HepG2 (cell line): ENCODE measurements at regions not wholly inside any gene's neighbourhood (a gene's known extent, or its start where the extent isn't known, plus 50 kb on each side); places are given as distances from the start of the nearest gene placed in this dataset.

Experiments
- ATAC-seq: fragments of 200-7000 bp; cut with Tn5 transposase; 3 replicates; pipeline ENCODE4 v1.9.1; 2020; ENCODE audit warnings: mild to moderate bottlenecking, moderate library complexity
- BruUV-seq: library from RNA; stranded (reverse); fragments of 400-500 nt; replicated peaks from 2 replicates; lab custom pipeline; 2021; lab: Mats Ljungman, UMichigan
- CTCF ChIA-PET: fragments of 300-600 bp; formaldehyde crosslinking; extraction: SDS; loops from one replicate; lab custom pipeline; 2021; ENCODE audit warnings: low total read pairs, inconsistent platforms, low intra/inter-chr PET ratio; lab: Yijun Ruan, JAX
- POLR2A ChIA-PET: fragments of 350-600 bp; sonication (Branson Sonifier 250); formaldehyde crosslinking; loops from one replicate; lab custom pipeline; 2020; ENCODE audit warnings: antibody characterized with exemption, inconsistent platforms; lab: Yijun Ruan, JAX
- DNase-seq: peaks from one replicate; pipeline ENCODE4 v3.0.0-alpha.2; 2015; ENCODE audit warnings: low spot score
- FAIRE-seq: peaks from 3 replicates; lab custom pipeline; 2011; peaks lifted over from hg19 to GRCh38; lab: Jason Lieb, UNC
- H2AFZ ChIP-seq: one replicate; pipeline ENCODE4 v1.6.1; 2011; ENCODE audit warnings: low read length, inconsistent platforms
- H3K27ac ChIP-seq: fragments of 300-600 bp; 3 replicates; pipeline ENCODE4 v1.8.0; 2011; ENCODE audit warnings: mixed run types, mild to moderate bottlenecking, mixed read lengths, low read length, inconsistent platforms; ENCODE audit not compliant: insufficient read depth; ENCODE audit errors: extremely low read length
- H3K27me3 ChIP-seq, 2 experiments: fragments of 200-600 bp in 1 of 2; 2 replicates in 1 of 2; 3 replicates in 1 of 2; pipeline versions ENCODE4 v1.6.0 to v1.8.0; 2011; ENCODE audit warnings: low read length in 2 of 2, mild to moderate bottlenecking in 2 of 2, moderate library complexity in 2 of 2, inconsistent platforms in 1 of 2; ENCODE audit not compliant: insufficient read depth in 2 of 2, control insufficient read depth in 1 of 2
- H3K36me3 ChIP-seq, 2 experiments: fragments of 200-600 bp in 1 of 2; replicated peaks in 1 of 2; 2 replicates in 1 of 2; 3 replicates in 1 of 2; pipeline versions ENCODE4 v1.5.1 to v1.8.0; 2011; ENCODE audit warnings: low read length in 2 of 2, inconsistent platforms in 1 of 2; ENCODE audit not compliant: insufficient read depth in 2 of 2, control insufficient read depth in 1 of 2
- H3K4me1 ChIP-seq: 2 replicates; pipeline ENCODE4 v1.5.1; 2012; ENCODE audit warnings: low read length, inconsistent platforms; ENCODE audit not compliant: insufficient read depth
- H3K4me2 ChIP-seq: 2 replicates; pipeline ENCODE4 v1.6.0; 2011; ENCODE audit warnings: low read depth, low read length, inconsistent platforms
- H3K4me3 ChIP-seq, 3 experiments: fragments of 200-600 bp in 1 of 3; sonication (generic), shearing (Covaris generic) in 1 of 3; replicated peaks in 1 of 3; 2 replicates each; pipeline ENCODE4 v1.5.1; 2011 to 2016; ENCODE audit warnings: low read length in 3 of 3, inconsistent platforms in 2 of 3, low read depth in 2 of 3, mild to moderate bottlenecking in 2 of 3, control low read depth in 1 of 3, mixed read lengths in 1 of 3; ENCODE audit not compliant: insufficient read depth in 1 of 3
- H3K79me2 ChIP-seq: one replicate; pipeline ENCODE4 v1.6.1; 2011; ENCODE audit warnings: low read length, inconsistent platforms; ENCODE audit not compliant: insufficient read depth
- H3K9ac ChIP-seq: 2 replicates; pipeline ENCODE4 v1.6.0; 2011; ENCODE audit warnings: mild to moderate bottlenecking, low read depth, low read length, inconsistent platforms; ENCODE audit not compliant: insufficient read depth
- H3K9me3 ChIP-seq: 2 replicates; pipeline ENCODE4 v1.5.1; 2012; ENCODE audit warnings: mild to moderate bottlenecking, low read length
- H4K20me1 ChIP-seq: 2 replicates; pipeline ENCODE4 v1.6.0; 2011; ENCODE audit warnings: inconsistent platforms, mild to moderate bottlenecking, low read length, moderate library complexity; ENCODE audit not compliant: insufficient read depth
- RBFOX2 ChIP-seq: fragments of 200-400 bp; formaldehyde crosslinking; IDR thresholded peaks from 2 replicates; pipeline ENCODE4 v1.6.1; 2017; ENCODE audit warnings: low read depth, mild to moderate bottlenecking, low read length
- ZBTB33 ChIP-seq: sonication (generic); formaldehyde crosslinking; IDR thresholded peaks from 2 replicates; pipeline ENCODE4 v1.4.0; 2020; ENCODE audit warnings: missing genetic modification reagents
- ZMYM2 ChIP-seq: sonication (generic); formaldehyde crosslinking; IDR thresholded peaks from 2 replicates; pipeline ENCODE4 v1.8.0; 2022; ENCODE audit warnings: mild to moderate bottlenecking, missing genetic modification reagents
- ZSCAN29 ChIP-seq: sonication (generic); formaldehyde crosslinking; conservative IDR thresholded peaks from 2 replicates; pipeline ENCODE4 v1.4.0; 2020; ENCODE audit warnings: mild to moderate bottlenecking, missing genetic modification reagents
- WGBS: methylation state at CpG from one replicate; pipeline ENCODE4 v1.1.6; 2017; ENCODE audit warnings: low lambda C conversion rate; 5-methylcytosine and 5-hydroxymethylcytosine counted together
- in situ Hi-C: cut with HindIII; loops from 2 replicates; pipeline ENCODE4 v1.10.0; 2017; ENCODE audit warnings: low pct_unique_long_range_greater_than_20kb; ENCODE audit not compliant: extremely low pct_ligation_motif_present
- intact Hi-C: fragments of 100-400 bp; cut with micrococcal nuclease; formaldehyde crosslinking; loops from one replicate; pipeline ENCODE4 v1.10.0; 2022; ENCODE audit not compliant: unreplicated experiment

- H3K4me3 ChIP-seq: no peak overlapping the region
- H3K9ac ChIP-seq: no peak overlapping the region
- no peak for FAIRE-seq
- no peaks in the 10 kb centered on the region for H4K20me1 ChIP-seq
- BruUV-seq: no TSS peak
- peaks cover 32% of the 10 kb centered on the region for H3K4me1 ChIP-seq
- no peak for TF ChIP-seq ZSCAN29 (CRISPR knock-in tag)
- TF ChIP-seq ZBTB33 (CRISPR knock-in tag): peak; percentile 12; the same call in 1 of the 2 replicates
- H3K27me3 ChIP-seq: no peaks in the 10 kb centered on the region; a peak in 1 of 5 replicates
- no peak overlapping the region for H3K27ac ChIP-seq
- intact Hi-C loops: no loop called here
- H3K36me3 ChIP-seq: no peaks in the 10 kb centered on the region
- no peak overlapping the region for H3K4me2 ChIP-seq
- no peak overlapping the region for H2AFZ ChIP-seq
- 45% methylated on average over 9 of the region's 13 CpGs for WGBS
- no peaks in the 10 kb centered on the region for H3K79me2 ChIP-seq
- ChIA-PET CTCF (no interaction called here), POLR2A (no interaction called here)
- DNase-seq: peak; percentile 5
- H3K9me3 ChIP-seq: no peaks in the 10 kb centered on the region
- in situ Hi-C loops: no loop called here
- no peak for ATAC-seq
Observed at GRCh38 chr3:193943200-193943599, 192.7 kb upstream of the HES1 start.

GRCh38 chr3:193943851-193944517 is 192.0 kb upstream of the HES1 start:
- DNase-seq (no peak), FAIRE-seq (no peak)
- H3K9me3 ChIP-seq: no peaks in the 10 kb centered on the region
- no peak overlapping the region for H3K27ac ChIP-seq
- peaks cover 0 to 1% of the 10 kb centered on the region in 2 experiments; a peak in 1 of 5 replicates for H3K27me3 ChIP-seq
- no peaks in the 10 kb centered on the region for H3K79me2 ChIP-seq
- no peak overlapping the region for H3K4me2 ChIP-seq
- H3K36me3 ChIP-seq: no peaks in the 10 kb centered on the region
- BruUV-seq: no TSS peak
- in situ Hi-C loops: no loop called here
- 78% methylated on average over 17 of the region's 18 CpGs for whole genome bisulfite sequencing
- H3K4me3 ChIP-seq: no peak overlapping the region
- no peak for TF ChIP-seq ZMYM2
- no peak for TF ChIP-seq RBFOX2
- TF ChIP-seq, all 625 proteins: peak for 0
- ChIA-PET CTCF (no interaction called here), POLR2A (no interaction called here)
- intact Hi-C loops: no loop called here
- peaks cover 32% of the 10 kb centered on the region for H3K4me1 ChIP-seq
- H2AFZ ChIP-seq: no peak overlapping the region
- no peaks in the 10 kb centered on the region for H4K20me1 ChIP-seq
- no peak overlapping the region for H3K9ac ChIP-seq
- no peak for ATAC-seq
